K562 (cell line): ENCODE measurements at regions not wholly inside any gene's neighbourhood (a gene's known extent, or its start where the extent isn't known, plus 50 kb on each side); places are given as distances from the start of the nearest gene placed in this dataset.
A peak's percentile ranks its signal among the peaks of the same experiment; 100 is the strongest.

ENCODE experiments used
- ATAC-seq: fragments of 200-7000 bp; cut with Tn5 transposase; 3 replicates; pipeline ENCODE4 v1.9.1; 2020; ENCODE audit warnings: moderate library complexity
- BruUV-seq: library from RNA; stranded (reverse); fragments of 400-500 nt; replicated peaks from 2 replicates; lab custom pipeline; 2021; lab: Mats Ljungman, UMichigan
- CTCF ChIA-PET: fragments of 300-600 bp; formaldehyde crosslinking; extraction: SDS; loops from one replicate; lab custom pipeline; 2021; ENCODE audit warnings: low intra/inter-chr PET ratio; lab: Yijun Ruan, JAX
- POLR2A ChIA-PET: fragments of 300-600, 350-650 bp; sonication (Branson Sonifier 250); formaldehyde crosslinking; extraction: SDS; loops from one replicate; lab custom pipeline; 2021; ENCODE audit warnings: antibody characterized with exemption, inconsistent platforms; lab: Yijun Ruan, JAX
- DNase-seq, 4 experiments: peaks; one replicate each; pipeline versions ENCODE4 v3.0.0 to v3.0.0-alpha.2; 2011 to 2018; ENCODE audit warnings: low spot score in 3 of 4, mixed read lengths in 3 of 4; ENCODE audit errors: extremely low read depth in 1 of 4
- FAIRE-seq: peaks from 2 replicates; lab custom pipeline; 2011; peaks lifted over from hg19 to GRCh38; lab: Jason Lieb, UNC
- H2AFZ ChIP-seq: 2 replicates; pipeline ENCODE4 v1.6.0; 2011; ENCODE audit warnings: low read depth, low read length, control low read depth, inconsistent platforms
- H3K27ac ChIP-seq: fragments of 200-600 bp; 3 replicates; pipeline ENCODE4 v1.8.0; 2011; ENCODE audit warnings: low read depth, mild to moderate bottlenecking, control low read depth, inconsistent platforms, low read length, moderate library complexity, mixed read lengths; ENCODE audit errors: extremely low read depth
- H3K27me3 ChIP-seq, 2 experiments: fragments of 300-600 bp in 1 of 2; 2 replicates in 1 of 2; 3 replicates in 1 of 2; pipeline versions ENCODE4 v1.6.0 to v1.8.0; 2011; ENCODE audit warnings: inconsistent platforms in 2 of 2, low read length in 2 of 2, mild to moderate bottlenecking in 1 of 2, mixed read lengths in 1 of 2, moderate library complexity in 1 of 2; ENCODE audit not compliant: control insufficient read depth in 2 of 2, insufficient read depth in 2 of 2
- H3K36me3 ChIP-seq: fragments of 300-600 bp; 3 replicates; pipeline ENCODE4 v1.8.0; 2011; ENCODE audit warnings: mild to moderate bottlenecking, low read length, inconsistent platforms; ENCODE audit not compliant: control insufficient read depth, insufficient read depth
- H3K4me1 ChIP-seq, 2 experiments: fragments of 200-600 bp in 1 of 2; replicated peaks in 1 of 2; 2 replicates in 1 of 2; 3 replicates in 1 of 2; pipeline versions ENCODE4 v1.5.1 to v1.8.0; 2011; ENCODE audit warnings: inconsistent platforms in 2 of 2, low read length in 2 of 2, mild to moderate bottlenecking in 1 of 2, mixed read lengths in 1 of 2, moderate library complexity in 1 of 2; ENCODE audit not compliant: control insufficient read depth in 2 of 2, insufficient read depth in 2 of 2
- H3K4me2 ChIP-seq: 2 replicates; pipeline ENCODE4 v1.6.1; 2011; ENCODE audit warnings: low read length, control low read depth, inconsistent platforms, mixed read lengths; ENCODE audit not compliant: insufficient read depth
- H3K4me3 ChIP-seq: fragments of 200-600 bp; sonication (generic), shearing (Covaris generic); 2 replicates; pipeline ENCODE4 v1.5.1; 2016; ENCODE audit warnings: control low read depth, inconsistent platforms
- H3K79me2 ChIP-seq: fragments of 200-600 bp; 3 replicates; pipeline ENCODE4 v1.8.0; 2011; ENCODE audit warnings: low read length, inconsistent platforms; ENCODE audit not compliant: control insufficient read depth, insufficient read depth
- H3K9ac ChIP-seq, 2 experiments: 2 replicates each; pipeline versions ENCODE4 v1.6.0 to v1.6.1; 2011; ENCODE audit warnings: low read depth in 2 of 2, low read length in 2 of 2, control low read depth in 1 of 2, inconsistent platforms in 1 of 2, mild to moderate bottlenecking in 1 of 2, mixed read lengths in 1 of 2; ENCODE audit not compliant: insufficient read depth in 1 of 2
- H3K9me1 ChIP-seq: one replicate; pipeline ENCODE4 v1.6.0; 2011; ENCODE audit warnings: inconsistent platforms, mild to moderate bottlenecking, low read length, moderate library complexity; ENCODE audit not compliant: control insufficient read depth, insufficient read depth
- H3K9me3 ChIP-seq: replicated peaks from 2 replicates; pipeline ENCODE4 v1.5.1; 2011; ENCODE audit warnings: low read depth, low read length, inconsistent platforms; ENCODE audit not compliant: control insufficient read depth, insufficient read depth
- H4K20me1 ChIP-seq: replicated peaks from 2 replicates; pipeline ENCODE4 v1.6.1; 2011; ENCODE audit warnings: low read length, inconsistent platforms, mixed read lengths; ENCODE audit not compliant: control insufficient read depth, insufficient read depth
- CBFA2T3 ChIP-seq: fragments of 450-650 bp; IDR thresholded peaks from 2 replicates; pipeline ENCODE4 v1.6.1; 2017
- DNMT1 ChIP-seq: fragments of 450-650 bp; IDR thresholded peaks from 2 replicates; pipeline ENCODE4 v1.6.1; 2016; ENCODE audit warnings: antibody characterized with exemption, mild to moderate bottlenecking
- NRF1 ChIP-seq, 2 experiments: fragments of 450-650 bp; IDR thresholded peaks in 1 of 2; conservative IDR thresholded peaks in 1 of 2; 2 replicates each; pipeline ENCODE4 v1.6.1; 2014; ENCODE audit warnings: mild to moderate bottlenecking in 2 of 2
- XRCC5 ChIP-seq: fragments of 200-400 bp; formaldehyde crosslinking; IDR thresholded peaks from 2 replicates; pipeline ENCODE4 v1.6.1; 2017; ENCODE audit warnings: low read depth, mild to moderate bottlenecking, low read length
- ZNF444 ChIP-seq: fragments of 250-450 bp; sonication (Bioruptor Pico); IDR thresholded peaks from 2 replicates; pipeline ENCODE4 v1.4.0; 2020; ENCODE audit warnings: mild to moderate bottlenecking, moderate library complexity
- ZNF77 ChIP-seq: fragments of 250-450 bp; sonication (Bioruptor Pico); IDR thresholded peaks from 2 replicates; pipeline ENCODE4 v1.5.0; 2020
- WGBS: fragments of 100-300 bp; shearing (Covaris generic); methylation state at CpG from one replicate; pipeline ENCODE4 v1.1.6; 2016; ENCODE audit warnings: low coverage, mixed read lengths; ENCODE audit not compliant: insufficient coverage; ENCODE audit errors: missing lambda C conversion rate; 5-methylcytosine and 5-hydroxymethylcytosine counted together
- in situ Hi-C: fragments of 300-500 bp; cut with MboI; formaldehyde crosslinking; loops from 4 replicates; pipeline ENCODE4 v1.15.0; 2018; ENCODE audit warnings: inconsistent platforms, mixed read lengths
- intact Hi-C: fragments of 100-400 bp; cut with micrococcal nuclease; formaldehyde crosslinking; loops from 2 replicates; pipeline ENCODE4 v1.14.2; 2022
- TF ChIP-seq, protein P1 (sequence below): fragments of 450-650 bp; IDR thresholded peaks from 2 replicates; pipeline ENCODE4 v1.6.1; 2016; ENCODE audit warnings: mild to moderate bottlenecking

DNA sequence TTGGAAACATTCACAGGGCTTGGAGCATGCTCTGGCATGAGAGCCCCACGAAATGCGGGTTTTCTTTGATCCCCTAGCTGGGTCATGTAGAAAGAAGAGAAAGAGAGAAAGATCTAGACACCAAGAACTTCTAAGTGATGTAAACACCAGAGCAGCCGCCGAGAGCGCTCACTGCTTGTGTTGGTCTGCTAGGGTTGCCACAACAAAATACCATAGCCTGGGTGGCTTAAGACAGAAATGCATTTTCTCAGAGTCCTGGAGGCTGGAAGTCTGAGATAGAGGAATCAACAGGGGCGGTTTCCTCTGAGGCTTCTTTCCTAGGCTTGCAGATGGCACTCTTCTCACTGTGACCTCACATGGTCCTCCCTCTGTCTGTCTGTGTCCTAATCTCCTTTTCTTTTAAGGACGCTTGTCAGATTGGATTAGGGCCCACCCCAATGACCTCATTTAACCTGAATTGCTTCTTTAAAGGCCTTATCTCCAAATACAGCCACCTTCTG, 139.5 kb downstream of the CYLD start (continued):
- TF ChIP-seq CBFA2T3 (peak; percentile 75), DNMT1 (no peak), ZNF444 (no peak), ZNF77 (no peak), NRF1 (conservative IDR thresholded peaks at IDR 0.05 in 1 of 2, IDR thresholded peaks at IDR 0.05 in 1 of 2) (no peak)

DNA sequence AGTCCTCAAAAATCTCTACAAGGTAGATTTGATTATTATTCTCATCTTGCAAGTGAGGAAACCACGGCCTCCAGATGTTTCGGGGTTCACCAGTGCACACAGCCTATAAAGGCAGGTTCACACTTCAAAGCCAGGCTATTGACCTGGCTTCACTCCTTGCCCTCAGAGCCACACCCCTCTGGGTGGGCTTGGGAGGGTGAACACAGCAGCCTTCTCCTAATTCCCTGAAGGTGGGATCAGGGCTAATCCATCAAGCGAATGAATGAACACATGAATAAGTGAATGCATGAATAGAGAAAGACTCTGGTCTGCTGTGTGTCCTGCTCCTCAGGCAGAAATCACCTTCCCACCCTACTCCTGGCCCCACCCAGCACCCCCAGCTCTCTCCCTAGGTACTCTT, 139.0 kb downstream of the CYLD start:
- Histone ChIP-seq H3K36me3 (no peaks in the 10 kb centered on the region), H3K79me2 (no peaks in the 10 kb centered on the region), H3K9ac (no peak overlapping the region), H3K9me1 (no peaks in the 10 kb centered on the region), H3K4me1 (peaks cover 0 to 3% of the 10 kb centered on the region in 2 experiments; a peak in 2 of 5 replicates), H3K27me3 (no peaks in the 10 kb centered on the region; a peak in 1 of 5 replicates), H2AFZ (no peak overlapping the region), H3K9me3 (no peaks in the 10 kb centered on the region), H4K20me1 (no peaks in the 10 kb centered on the region; the same call in 1 of the 2 replicates), H3K4me3 (no peak overlapping the region), H3K4me2 (no peak overlapping the region), H3K27ac (no peak overlapping the region)
- BruUV-seq: no TSS peak
- TF ChIP-seq, protein P1, sequence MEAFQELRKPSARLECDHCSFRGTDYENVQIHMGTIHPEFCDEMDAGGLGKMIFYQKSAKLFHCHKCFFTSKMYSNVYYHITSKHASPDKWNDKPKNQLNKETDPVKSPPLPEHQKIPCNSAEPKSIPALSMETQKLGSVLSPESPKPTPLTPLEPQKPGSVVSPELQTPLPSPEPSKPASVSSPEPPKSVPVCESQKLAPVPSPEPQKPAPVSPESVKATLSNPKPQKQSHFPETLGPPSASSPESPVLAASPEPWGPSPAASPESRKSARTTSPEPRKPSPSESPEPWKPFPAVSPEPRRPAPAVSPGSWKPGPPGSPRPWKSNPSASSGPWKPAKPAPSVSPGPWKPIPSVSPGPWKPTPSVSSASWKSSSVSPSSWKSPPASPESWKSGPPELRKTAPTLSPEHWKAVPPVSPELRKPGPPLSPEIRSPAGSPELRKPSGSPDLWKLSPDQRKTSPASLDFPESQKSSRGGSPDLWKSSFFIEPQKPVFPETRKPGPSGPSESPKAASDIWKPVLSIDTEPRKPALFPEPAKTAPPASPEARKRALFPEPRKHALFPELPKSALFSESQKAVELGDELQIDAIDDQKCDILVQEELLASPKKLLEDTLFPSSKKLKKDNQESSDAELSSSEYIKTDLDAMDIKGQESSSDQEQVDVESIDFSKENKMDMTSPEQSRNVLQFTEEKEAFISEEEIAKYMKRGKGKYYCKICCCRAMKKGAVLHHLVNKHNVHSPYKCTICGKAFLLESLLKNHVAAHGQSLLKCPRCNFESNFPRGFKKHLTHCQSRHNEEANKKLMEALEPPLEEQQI: no peak
- no peak for TF ChIP-seq XRCC5
- ChIA-PET CTCF (no interaction called here), POLR2A (no interaction called here)
- ATAC-seq (no peak), FAIRE-seq (no peak), DNase-seq (no peak)
- in situ Hi-C loops (no loop called here), intact Hi-C loops (loop anchor here (2.0 to 5.0 kb wide), 2 partner anchors 40 to 59 kb away; no protein-coding TSS in a partner anchor)
- WGBS: 3% methylated on average over 3 of the region's 3 CpGs
